Astrocyte of the spinal cord (primary cell): ENCODE measurements at regions not wholly inside any gene's neighbourhood (a gene's known extent, or its start where the extent isn't known, plus 50 kb on each side); places are given as distances from the start of the nearest gene placed in this dataset.

Source experiments
- DNase-seq: peaks from one replicate; pipeline ENCODE4 v3.0.0; 2011; ENCODE audit warnings: low read depth, low spot score
- H3K4me3 ChIP-seq: 2 replicates; pipeline ENCODE4 v1.5.1; 2011; ENCODE audit warnings: low read depth, mild to moderate bottlenecking, low read length, moderate library complexity
- in situ Hi-C: cut with HindIII; loops from 2 replicates; pipeline ENCODE4 v1.10.0; 2017; ENCODE audit warnings: low sequenced_read_pairs
- TF ChIP-seq, protein P1 (sequence below): IDR thresholded peaks from 2 replicates; pipeline ENCODE4 v1.5.1; 2012; ENCODE audit warnings: low read depth, mild to moderate bottlenecking, low read length, inconsistent platforms

- H3K4me3 ChIP-seq = no peak overlapping the region
- TF ChIP-seq, protein P1, sequence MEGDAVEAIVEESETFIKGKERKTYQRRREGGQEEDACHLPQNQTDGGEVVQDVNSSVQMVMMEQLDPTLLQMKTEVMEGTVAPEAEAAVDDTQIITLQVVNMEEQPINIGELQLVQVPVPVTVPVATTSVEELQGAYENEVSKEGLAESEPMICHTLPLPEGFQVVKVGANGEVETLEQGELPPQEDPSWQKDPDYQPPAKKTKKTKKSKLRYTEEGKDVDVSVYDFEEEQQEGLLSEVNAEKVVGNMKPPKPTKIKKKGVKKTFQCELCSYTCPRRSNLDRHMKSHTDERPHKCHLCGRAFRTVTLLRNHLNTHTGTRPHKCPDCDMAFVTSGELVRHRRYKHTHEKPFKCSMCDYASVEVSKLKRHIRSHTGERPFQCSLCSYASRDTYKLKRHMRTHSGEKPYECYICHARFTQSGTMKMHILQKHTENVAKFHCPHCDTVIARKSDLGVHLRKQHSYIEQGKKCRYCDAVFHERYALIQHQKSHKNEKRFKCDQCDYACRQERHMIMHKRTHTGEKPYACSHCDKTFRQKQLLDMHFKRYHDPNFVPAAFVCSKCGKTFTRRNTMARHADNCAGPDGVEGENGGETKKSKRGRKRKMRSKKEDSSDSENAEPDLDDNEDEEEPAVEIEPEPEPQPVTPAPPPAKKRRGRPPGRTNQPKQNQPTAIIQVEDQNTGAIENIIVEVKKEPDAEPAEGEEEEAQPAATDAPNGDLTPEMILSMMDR = no peak
- DNase-seq = no peak
- in situ Hi-C loops = no loop called here
Observed at GRCh38 chr1:196094821-196095220, 513.4 kb downstream of the KCNT2 start.

DNA sequence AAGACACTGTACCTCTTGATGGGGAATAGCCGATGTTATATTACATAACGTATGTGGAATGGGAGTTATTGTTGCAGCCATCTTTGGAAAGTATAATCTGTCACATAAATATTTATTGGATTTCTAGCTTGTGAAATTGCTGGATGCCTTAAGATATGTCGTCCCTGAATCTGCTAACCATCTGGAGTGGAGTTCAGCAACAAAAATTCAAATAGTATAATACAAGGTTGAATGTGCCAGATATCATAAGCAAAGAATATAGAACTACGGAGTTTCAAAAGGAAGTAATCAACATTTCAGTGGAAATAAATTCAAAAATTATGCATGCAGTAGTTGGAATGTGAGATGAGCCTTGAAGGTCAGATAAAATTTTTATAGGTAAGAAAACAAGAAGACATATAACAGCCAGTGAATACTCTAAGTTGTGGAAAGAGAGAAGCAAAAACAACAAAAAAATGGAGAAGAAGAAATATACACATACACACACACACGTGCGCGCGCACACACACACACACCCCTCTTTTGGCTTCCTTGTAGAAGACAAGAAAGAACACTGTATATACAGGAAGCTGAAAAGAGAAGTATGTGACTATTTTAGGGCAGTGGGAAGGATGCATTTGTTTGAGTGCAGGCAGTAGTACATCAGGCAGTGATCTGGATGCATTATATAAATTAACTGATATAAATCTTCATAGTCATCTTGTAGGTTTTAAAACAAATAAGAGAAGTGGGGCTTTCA is 516.7 kb downstream of the KCNT2 start:
- no peak overlapping the region for H3K4me3 ChIP-seq
- TF ChIP-seq, protein P1 = no peak
- in situ Hi-C loops = no loop called here
- no peak for DNase-seq

- TF ChIP-seq, protein P1 = no peak
- no peak overlapping the region for H3K4me3 ChIP-seq
- no peak for DNase-seq
- in situ Hi-C loops = no loop called here
Observed at GRCh38 chr1:196090226-196090625, 518.0 kb downstream of the KCNT2 start.

GRCh38 chr1:196088541-196088940 is 519.7 kb downstream of the KCNT2 start:
- in situ Hi-C loops = no loop called here
- DNase-seq = no peak
- TF ChIP-seq, protein P1 = no peak
- no peak overlapping the region for H3K4me3 ChIP-seq

DNA sequence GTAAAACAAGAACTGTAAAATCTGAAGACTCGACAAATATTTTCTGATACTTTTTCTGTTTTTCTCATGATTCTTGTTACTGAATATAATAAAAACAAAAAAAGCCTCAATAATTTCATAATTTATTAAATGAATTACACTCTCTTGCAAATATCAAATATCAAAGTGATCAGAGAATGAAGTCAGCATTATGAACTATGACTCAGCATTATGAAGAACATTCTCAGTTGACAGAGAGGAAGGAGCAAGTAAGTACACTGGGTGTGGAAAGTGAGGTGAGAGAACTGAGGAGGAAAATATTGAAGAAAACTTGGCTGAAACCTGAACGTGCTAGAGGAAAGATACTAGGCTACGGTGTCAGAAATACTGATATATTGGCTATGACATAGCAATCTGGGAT is 529.5 kb downstream of the KCNT2 start:
- DNase-seq = peak; percentile 20

GRCh38 chr1:196075621-196076020 is 532.6 kb downstream of the KCNT2 start:
- H3K4me3 ChIP-seq = no peak overlapping the region
- TF ChIP-seq, protein P1 = no peak
- in situ Hi-C loops = no loop called here
- DNase-seq = no peak

More for the DNA sequence above, 529.5 kb downstream of the KCNT2 start:
- no peak overlapping the region for H3K4me3 ChIP-seq
- in situ Hi-C loops = no loop called here
- TF ChIP-seq, protein P1 = no peak
